ENCODE measurements at regions not wholly inside any gene's neighbourhood (a gene's known extent, or its start where the extent isn't known, plus 50 kb on each side); places are given as distances from the start of the nearest gene placed in this dataset.

- TF ChIP-seq EZH2phosphoT487 (IDR thresholded peaks at IDR 0.05; ENCODE audit: borderline replicate concordance, low read depth, low read length) (no peak), CTCF (conservative IDR thresholded peaks at IDR 0.05; ENCODE audit: low read length) (no peak)
These were observed 72.3 kb upstream of the SMAD3 start for GRCh38 chr15:66993090-66993489.

GRCh38 chr15:66993874-66994696, 71.3 kb upstream of the SMAD3 start:
- intact Hi-C loops (cut with micrococcal nuclease; ENCODE audit: unreplicated experiment) = no loop called here
- TF ChIP-seq CTCF (conservative IDR thresholded peaks at IDR 0.05; ENCODE audit: low read length) = no peak
- TF ChIP-seq EZH2phosphoT487 (IDR thresholded peaks at IDR 0.05; ENCODE audit: borderline replicate concordance, low read depth, low read length) = no peak
- Histone ChIP-seq H3K4me3 (ENCODE audit: low read depth, low read length, poor library complexity, severe bottlenecking) (no peak overlapping the region), H3K79me2 (ENCODE audit: insufficient read depth, low read depth, low read length) (no peaks in the 10 kb centered on the region), H3K9me3 (ENCODE audit: low read length) (peaks cover 2% of the 10 kb centered on the region; the same call in 1 of the 2 replicates), H3K9me2 (ENCODE audit: insufficient read depth, low read length) (no peaks in the 10 kb centered on the region), H3K4me1 (ENCODE audit: insufficient read depth, low read length, poor library complexity, severe bottlenecking) (peaks cover 9% of the 10 kb centered on the region), H3K36me3 (ENCODE audit: insufficient read depth, low read length) (no peaks in the 10 kb centered on the region), H4K20me1 (ENCODE audit: insufficient read depth, low read length) (no peaks in the 10 kb centered on the region), H2AFZ (ENCODE audit: low read length) (peak overlapping the region; percentile 4; the same call in 1 of the 2 replicates), H3K27ac (ENCODE audit: low read depth, low read length, poor library complexity, severe bottlenecking) (no peak overlapping the region), H3K4me2 (ENCODE audit: low read length) (peak overlapping the region; percentile 28; the same call in 1 of the 2 replicates)
- ChIA-PET POLR2A (no interaction called here), CTCF (ENCODE audit: unreplicated experiment) (no interaction called here)
- BruUV-seq (replicated peaks) = no TSS peak
- no peak for DNase-seq (ENCODE audit: low spot score)

More at GRCh38 chr15:66993090-66993489, 72.3 kb upstream of the SMAD3 start:
- no peak for DNase-seq (ENCODE audit: low spot score)
- peaks cover 9% of the 10 kb centered on the region for H3K4me1 ChIP-seq (ENCODE audit: insufficient read depth, low read length, poor library complexity, severe bottlenecking)
- H3K27ac ChIP-seq (ENCODE audit: low read depth, low read length, poor library complexity, severe bottlenecking) = no peak overlapping the region
- no peaks in the 10 kb centered on the region for H3K9me3 ChIP-seq (ENCODE audit: low read length)
- H3K9me2 ChIP-seq (ENCODE audit: insufficient read depth, low read length) = no peaks in the 10 kb centered on the region
- no TSS peak for BruUV-seq (replicated peaks)
- no peaks in the 10 kb centered on the region for H3K36me3 ChIP-seq (ENCODE audit: insufficient read depth, low read length)
- H3K4me2 ChIP-seq (ENCODE audit: low read length) = no peak overlapping the region
- no peak overlapping the region for H3K4me3 ChIP-seq (ENCODE audit: low read depth, low read length, poor library complexity, severe bottlenecking)
- H4K20me1 ChIP-seq (ENCODE audit: insufficient read depth, low read length) = no peaks in the 10 kb centered on the region
- ChIA-PET CTCF (ENCODE audit: unreplicated experiment) (no interaction called here), POLR2A (interaction anchor here (0.6 kb wide), 1 partner anchor 331 kb away, joined by 4 read pairs; no protein-coding TSS in a partner anchor)
- H2AFZ ChIP-seq (ENCODE audit: low read length) = no peak overlapping the region
- intact Hi-C loops (cut with micrococcal nuclease; ENCODE audit: unreplicated experiment) = no loop called here
- no peaks in the 10 kb centered on the region for H3K79me2 ChIP-seq (ENCODE audit: insufficient read depth, low read depth, low read length)

Data from OCI-LY7 (cell line).